ENCODE measurements at regions not wholly inside any gene's neighbourhood (a gene's known extent, or its start where the extent isn't known, plus 50 kb on each side); places are given as distances from the start of the nearest gene placed in this dataset.
"Not testable (repeated sequence)": the region's sequence is repeated elsewhere in the genome, so short reads cannot be mapped to it uniquely, and the experiment has no call there.

- DNase-seq (ENCODE audit: low spot score), result peak; percentile 28
Measured at GRCh38 chr15:87672309-87673288, 583.9 kb downstream of the NTRK3 start.

GRCh38 chr15:87671289-87671688 lies 585.2 kb downstream of the NTRK3 start:
- no peak for DNase-seq (ENCODE audit: low spot score)

DNA sequence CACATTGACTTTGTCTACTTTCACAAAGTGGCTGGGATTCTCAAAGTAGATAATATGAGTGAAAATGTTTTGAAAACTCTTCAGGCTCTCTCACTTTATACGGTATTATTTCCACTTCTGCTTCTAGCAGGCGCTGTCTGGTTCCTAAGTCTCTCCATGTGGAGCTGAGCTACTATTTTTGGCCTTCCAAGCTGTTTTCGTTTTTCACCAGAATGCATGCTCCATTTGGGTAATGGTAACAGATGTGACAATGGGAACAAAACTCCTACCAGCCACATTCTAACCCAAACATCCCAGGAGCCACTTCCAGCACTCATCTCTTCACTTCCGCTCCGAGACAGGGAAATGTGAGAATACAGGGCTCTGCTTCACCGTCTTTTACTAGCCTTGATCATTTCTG lies 586.7 kb downstream of the NTRK3 start:
- DNase-seq (ENCODE audit: low spot score), result no peak

DNA sequence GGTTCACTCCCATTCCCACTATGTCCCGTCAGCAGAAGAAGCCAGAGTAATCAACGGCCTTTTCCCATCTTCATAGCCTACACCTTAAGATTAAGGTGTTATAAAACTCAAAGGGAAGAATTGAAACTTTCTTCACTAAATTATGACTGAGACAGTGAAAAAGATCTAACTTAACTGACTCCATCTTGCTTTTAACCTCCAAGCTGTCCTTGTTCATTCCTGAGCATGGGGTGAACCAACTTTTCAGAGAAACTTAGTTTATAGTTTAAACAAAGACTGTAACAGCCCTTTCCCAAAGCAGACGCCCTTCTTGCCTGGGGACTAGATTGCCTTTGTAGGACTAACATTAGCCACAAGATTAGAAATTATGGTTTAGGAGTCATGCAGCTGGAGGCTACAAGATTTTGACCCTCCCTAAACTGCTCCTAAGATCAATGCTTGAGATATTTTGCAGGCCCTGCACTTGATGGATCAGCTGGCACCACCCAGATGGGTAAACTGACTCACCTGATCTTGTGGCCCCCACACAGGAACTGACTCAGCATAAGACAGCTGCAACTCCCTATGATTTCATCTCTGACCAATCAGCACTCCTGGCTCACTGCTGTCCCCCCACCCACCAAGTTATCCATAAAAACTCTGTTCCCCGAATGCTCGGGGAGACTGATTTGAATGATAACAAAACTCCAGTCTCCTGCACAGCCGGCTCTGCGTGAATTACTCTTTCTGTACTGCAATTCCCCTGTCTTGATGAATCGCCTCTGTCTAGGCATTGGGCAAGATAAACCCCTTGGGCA lies 587.6 kb downstream of the NTRK3 start:
- not testable (repeated sequence) for DNase-seq (ENCODE audit: low spot score)

- no peak for DNase-seq (ENCODE audit: low spot score)
Measured at GRCh38 chr15:87667643-87668042, 588.9 kb downstream of the NTRK3 start.

DNA sequence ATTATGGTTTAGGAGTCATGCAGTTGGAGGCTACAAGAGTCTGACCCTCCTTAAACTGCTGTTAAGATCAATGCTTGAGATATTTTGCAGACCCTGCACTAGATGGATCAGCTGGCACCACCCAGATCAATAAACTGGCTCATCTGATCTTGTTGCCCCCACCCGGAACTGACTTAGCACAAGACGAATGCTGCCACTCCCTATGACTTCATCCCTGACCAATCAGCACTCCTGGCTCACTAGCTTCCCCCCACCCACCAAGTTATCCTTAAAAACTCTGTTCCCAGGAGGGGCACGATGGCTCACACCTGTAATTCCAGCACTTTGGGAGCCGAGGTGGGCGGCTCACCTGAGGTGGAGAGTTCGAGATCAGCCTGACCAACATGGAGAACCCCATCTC lies 594.0 kb downstream of the NTRK3 start:
- no peak for DNase-seq (ENCODE audit: low spot score)

DNA sequence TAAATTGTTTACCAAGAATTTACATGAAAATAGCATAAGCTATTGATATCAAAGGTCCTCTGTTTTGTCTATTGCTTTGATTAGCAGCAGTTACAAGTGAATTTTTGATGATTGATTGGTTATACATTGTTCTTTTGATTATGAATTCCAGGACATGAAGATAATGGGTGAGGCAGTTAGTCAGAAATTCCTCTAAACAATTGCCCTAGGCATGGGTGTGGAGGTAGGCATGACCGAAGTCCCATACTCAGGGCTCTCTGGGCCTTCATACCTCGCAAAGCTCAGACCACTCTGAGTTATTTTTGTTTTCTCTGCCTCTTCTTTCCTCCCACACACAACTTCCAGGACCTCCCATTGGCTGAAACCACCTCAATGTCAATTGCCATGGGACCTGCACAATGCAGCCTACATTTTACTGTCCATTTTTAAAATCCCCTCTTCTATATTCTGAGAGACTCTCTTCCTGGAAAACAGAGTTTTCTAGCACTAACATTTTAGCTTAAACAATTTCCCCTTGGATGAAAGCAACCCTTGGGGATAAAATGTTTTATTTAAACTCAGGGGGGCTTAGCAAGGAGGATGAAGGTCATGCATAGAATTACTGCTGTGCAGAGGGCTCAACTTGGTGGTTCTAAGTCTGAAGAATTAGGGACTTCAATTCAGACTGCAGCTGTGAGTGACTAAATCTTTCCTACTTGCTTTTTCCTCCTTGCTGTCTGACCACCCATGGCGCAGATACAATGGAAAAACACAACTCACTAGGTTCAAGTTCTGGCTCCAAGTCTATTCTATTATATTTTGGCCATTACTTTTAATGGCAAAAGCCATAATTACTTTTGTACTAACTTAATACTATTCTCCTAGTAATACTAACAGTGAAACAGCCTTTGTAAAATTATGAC lies 594.8 kb downstream of the NTRK3 start:
- DNase-seq (ENCODE audit: low spot score), result no peak

- DNase-seq (ENCODE audit: low spot score), result no peak
Measured at GRCh38 chr15:87660251-87661129, 596.0 kb downstream of the NTRK3 start.

DNA sequence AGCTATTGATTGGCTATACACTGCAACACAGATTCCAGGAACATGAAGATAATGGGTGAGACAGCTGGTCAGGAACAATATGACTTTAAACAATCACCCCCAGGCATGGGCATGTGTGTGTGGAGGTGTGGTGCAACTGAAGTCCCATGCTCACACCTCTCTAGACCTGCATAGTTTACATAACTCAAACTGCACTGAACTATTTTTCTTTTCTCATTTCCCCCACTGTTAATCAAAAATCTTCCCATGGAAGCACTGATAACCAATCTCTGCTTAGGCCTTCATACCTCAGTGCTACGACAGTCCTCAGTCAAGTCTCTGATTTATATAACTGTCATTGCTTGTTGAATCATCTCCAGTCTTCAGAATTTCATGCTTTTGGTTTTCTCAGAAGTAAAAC lies 600.2 kb downstream of the NTRK3 start:
- no peak for DNase-seq (ENCODE audit: low spot score)

DNA sequence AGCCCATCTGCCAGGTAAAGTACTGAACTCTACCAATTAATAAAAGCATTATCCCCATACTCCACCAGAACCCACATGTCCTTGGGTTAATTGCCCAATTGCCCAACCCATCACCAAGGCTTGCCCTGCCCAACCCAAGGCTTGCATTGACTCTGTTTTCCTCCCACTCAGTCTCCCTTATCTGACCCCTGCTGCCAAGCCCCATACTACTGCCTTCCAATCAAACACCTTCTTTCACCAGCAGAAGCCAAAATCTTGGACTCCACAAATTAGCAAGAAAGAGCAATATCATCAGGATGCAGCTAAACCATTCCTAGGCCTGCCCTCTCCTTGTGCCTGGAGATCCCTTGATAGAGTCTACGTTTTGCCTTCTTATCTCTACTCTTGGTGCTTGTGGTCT lies 602.9 kb downstream of the NTRK3 start:
- no peak for DNase-seq (ENCODE audit: low spot score)

DNA sequence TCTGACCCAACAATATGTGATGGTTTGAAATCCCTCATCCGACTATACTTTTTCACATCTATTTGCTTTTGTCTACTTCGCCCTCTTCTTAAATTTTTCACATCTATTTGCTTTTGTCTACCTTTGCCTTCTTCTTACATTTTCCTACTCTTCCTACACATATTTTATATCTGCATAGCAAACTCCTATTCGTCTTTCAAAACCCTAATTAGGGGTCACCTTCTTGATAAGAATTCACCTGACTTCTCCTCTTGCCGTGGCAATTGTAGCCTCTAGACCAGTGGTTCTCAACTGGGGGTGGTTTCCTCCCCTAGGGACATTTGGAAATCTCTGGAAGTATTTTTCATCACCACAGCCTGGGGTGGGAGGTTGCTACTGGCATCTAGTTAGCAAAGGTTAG lies 607.4 kb downstream of the NTRK3 start:
- DNase-seq (ENCODE audit: low spot score), result no peak

DNA sequence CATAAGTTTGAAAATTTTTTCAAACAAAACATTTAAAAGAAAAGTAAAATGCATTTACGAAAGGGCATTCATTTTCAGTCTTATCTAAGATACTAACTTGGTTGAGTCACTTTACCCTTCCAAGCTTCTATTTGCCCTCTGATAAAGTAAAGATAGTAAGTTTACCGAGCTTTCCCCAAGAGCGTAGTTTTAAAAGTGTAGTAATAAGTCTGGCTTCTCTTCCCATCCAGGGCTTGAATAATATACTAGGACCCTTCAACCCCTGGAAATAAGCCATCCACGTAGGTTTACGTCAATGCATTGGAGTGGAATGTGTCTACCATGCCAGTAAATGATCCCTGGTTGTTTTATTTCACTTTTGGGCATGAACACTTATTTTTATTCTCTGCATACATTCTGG lies 608.3 kb downstream of the NTRK3 start:
- no peak for DNase-seq (ENCODE audit: low spot score)

DNA sequence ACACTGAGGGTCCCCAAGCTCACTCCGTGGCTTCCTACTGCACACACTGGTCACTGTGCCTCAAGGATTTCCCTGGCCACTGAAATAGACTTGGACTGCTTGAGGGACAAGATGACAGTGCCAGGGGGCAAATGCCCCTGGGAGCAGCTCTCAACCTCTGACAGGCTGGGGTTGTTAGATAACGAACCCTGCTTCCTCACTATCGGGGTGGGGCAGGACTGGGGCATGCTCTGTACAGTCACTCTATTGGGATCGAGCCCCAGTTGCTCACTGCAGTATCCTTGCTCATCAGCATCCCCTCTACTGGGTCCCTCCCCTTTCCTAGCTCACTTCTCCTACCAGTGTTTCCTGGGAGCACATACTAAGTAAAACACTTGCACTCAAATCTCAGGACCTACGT lies 610.8 kb downstream of the NTRK3 start:
- DNase-seq (ENCODE audit: low spot score), result no peak

DNA sequence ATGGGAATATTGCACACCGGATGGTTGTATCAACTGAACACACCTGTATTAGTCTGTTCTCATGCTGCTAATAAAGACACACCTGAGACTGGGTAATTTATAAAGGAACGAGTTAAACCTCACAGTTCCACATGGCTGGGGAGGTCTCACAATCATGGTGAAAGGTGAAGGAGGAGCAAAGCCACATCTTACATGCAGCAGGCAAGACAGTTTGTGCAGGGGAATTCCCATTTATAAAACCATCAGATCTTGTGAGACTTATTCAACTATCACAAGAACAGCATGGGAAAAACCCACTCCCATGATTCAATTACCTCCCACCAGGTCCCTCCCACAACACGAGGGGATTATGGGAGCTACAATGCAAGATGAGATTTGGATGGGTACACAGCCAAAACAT lies 613.5 kb downstream of the NTRK3 start:
- DNase-seq (ENCODE audit: low spot score), result not testable (repeated sequence)

DNA sequence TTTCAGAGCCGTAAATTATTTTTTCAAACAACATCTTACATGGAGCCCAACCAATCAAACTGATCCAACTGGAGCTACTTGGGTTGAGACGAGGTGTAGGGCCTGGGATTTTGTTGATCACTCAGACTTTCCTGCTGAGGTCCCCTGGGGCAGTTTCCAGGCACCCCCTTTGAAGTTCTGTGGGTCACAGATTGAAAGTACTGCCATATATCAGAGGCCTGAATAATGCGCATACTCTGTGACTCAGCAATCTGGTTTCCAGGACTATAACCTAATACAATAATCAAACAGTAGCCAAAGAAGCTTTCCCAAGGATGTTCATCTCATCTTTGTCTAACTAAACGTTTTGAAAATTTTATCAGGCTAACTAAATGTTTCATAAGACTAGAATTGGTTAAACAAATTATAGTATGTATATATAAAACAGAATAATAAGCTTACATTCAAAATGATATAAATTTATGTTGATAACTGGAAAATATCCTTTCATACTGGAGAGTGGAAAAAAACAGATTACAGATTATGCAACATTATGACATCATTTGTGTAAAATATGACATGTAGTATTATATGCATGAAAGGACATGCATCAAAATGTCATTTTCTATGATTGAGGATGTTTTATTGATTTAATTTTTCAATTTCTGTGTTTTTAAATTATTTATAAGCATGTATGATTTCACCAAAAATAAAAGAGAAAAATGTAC lies 617.1 kb downstream of the NTRK3 start:
- no peak for DNase-seq (ENCODE audit: low spot score)

DNA sequence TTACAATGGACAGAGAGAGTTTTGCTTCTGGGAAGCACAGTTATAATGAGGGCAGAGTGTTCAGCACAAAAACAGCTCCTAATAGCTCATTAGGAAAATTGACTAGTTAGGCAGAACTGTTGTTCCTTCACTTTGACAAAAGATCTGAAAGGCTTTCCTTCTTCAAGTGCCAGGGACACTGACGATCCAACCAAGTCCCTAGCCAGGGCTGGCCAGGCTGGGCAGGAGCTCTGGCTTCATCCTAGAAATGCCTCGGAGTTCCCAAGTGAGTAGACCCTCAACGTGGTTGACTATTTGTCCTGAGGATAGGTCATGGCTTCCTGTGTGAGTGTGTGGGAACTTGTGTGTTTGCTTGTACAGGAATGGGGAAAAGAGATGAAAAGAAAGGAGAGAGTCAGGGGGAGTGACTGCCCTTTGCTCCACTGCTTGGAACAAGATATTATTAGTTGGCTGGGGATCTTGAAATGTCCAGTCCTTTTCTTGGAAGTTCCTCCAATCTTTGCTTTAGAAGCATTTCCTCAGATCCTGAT lies 617.9 kb downstream of the NTRK3 start:
- DNase-seq (ENCODE audit: low spot score), result no peak

DNA sequence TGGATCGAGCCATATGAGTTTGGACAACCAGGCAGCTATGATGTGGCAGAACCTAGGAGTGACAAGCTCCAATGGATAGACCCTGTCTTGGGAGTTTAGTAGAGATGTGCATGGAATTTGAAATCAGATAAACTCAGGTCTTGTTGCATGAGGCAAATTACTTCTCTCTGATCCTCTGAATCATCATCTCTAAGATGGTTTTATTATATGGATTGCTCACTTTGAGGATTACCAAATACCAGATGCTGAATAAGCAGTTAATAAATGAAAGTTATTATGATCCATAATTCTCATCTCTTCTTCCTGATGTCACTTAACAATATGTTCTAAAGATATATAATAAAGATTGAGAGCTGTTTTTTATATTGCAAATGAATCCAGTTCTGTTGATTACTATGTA lies 622.2 kb downstream of the NTRK3 start:
- no peak for DNase-seq (ENCODE audit: low spot score)

DNA sequence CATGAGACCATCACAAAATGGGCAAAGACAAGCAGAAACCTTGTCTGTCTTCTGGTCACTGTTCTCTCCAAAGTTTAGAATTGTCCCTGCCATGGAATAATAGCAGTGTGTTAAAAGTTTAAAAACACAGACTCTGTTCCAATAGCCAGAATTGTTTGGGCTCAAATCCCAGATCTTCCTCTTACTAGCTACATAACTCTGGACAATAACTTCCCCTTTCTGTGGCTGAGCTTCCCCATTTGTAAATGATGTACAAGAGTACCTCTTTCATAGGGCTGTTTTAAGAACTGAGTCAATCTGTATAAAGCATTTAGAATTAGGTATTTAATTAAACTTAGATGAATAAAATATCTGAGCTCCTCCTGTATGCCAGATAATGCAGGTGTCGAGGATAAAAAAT lies 623.0 kb downstream of the NTRK3 start:
- DNase-seq (ENCODE audit: low spot score), result no peak

- no peak for DNase-seq (ENCODE audit: low spot score)
Measured at GRCh38 chr15:87632364-87632763, 624.2 kb downstream of the NTRK3 start.

DNA sequence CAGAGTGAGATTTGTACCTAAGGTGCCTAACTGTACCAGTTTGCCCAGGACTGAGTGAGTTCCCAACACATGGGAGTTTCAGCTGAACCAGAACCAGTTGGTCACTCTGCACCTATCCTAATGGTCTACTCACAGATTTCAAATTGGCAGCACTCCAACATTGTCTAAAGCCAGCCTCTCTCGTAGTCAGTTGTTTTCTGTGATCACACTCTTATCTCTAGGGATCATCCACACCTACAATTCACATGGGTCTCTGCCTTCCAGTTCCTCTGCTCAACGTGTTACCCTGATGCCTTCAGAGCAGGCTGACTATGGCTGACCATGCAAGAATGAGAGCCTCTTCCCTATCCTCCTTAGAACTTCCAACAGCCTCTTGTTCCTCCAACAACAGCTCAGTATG lies 624.8 kb downstream of the NTRK3 start:
- DNase-seq (ENCODE audit: low spot score), result no peak
